Mesendoderm (in vitro differentiated cells): ENCODE measurements at regions not wholly inside any gene's neighbourhood (a gene's known extent, or its start where the extent isn't known, plus 50 kb on each side); places are given as distances from the start of the nearest gene placed in this dataset.
"Not testable (repeated sequence)": the region's sequence is repeated elsewhere in the genome, so short reads cannot be mapped to it uniquely, and the experiment has no call there.

ENCODE experiments used
- DNase-seq: peaks from one replicate; pipeline ENCODE4 v3.0.0; 2013
- H2AK5ac ChIP-seq: 2 replicates; pipeline ENCODE4 v1.6.1; 2013; ENCODE audit warnings: low read length, inconsistent platforms
- H2BK120ac ChIP-seq: 2 replicates; pipeline ENCODE4 v1.6.1; 2013; ENCODE audit warnings: low read depth, mild to moderate bottlenecking, low read length, moderate library complexity, mixed read lengths
- H2BK15ac ChIP-seq: replicated peaks from 2 replicates; pipeline ENCODE4 v1.6.1; 2013; ENCODE audit warnings: low read depth, mild to moderate bottlenecking, moderate library complexity
- H2BK5ac ChIP-seq: 2 replicates; pipeline ENCODE4 v1.6.1; 2013; ENCODE audit warnings: low read length, inconsistent platforms
- H3K18ac ChIP-seq: 2 replicates; pipeline ENCODE4 v1.6.1; 2013; ENCODE audit warnings: mild to moderate bottlenecking, low read length, mixed read lengths
- H3K23ac ChIP-seq: one replicate; pipeline ENCODE4 v1.6.1; 2013; ENCODE audit warnings: low read length
- H3K27ac ChIP-seq: 2 replicates; pipeline ENCODE4 v1.5.1; 2013; ENCODE audit warnings: low read depth, mild to moderate bottlenecking, inconsistent platforms, low read length, moderate library complexity
- H3K27me3 ChIP-seq: 2 replicates; pipeline ENCODE4 v1.6.1; 2013; ENCODE audit warnings: low read length, control low read depth, mild to moderate bottlenecking, inconsistent platforms; ENCODE audit not compliant: insufficient read depth, poor library complexity
- H3K36me3 ChIP-seq: 2 replicates; pipeline ENCODE4 v1.6.1; 2013; ENCODE audit warnings: low read length, inconsistent platforms; ENCODE audit not compliant: control insufficient read depth, insufficient read depth
- H3K4ac ChIP-seq: one replicate; pipeline ENCODE4 v1.6.1; 2013; ENCODE audit warnings: low read depth, mild to moderate bottlenecking, low read length, moderate library complexity
- H3K4me1 ChIP-seq: 2 replicates; pipeline ENCODE4 v1.6.1; 2013; ENCODE audit warnings: low read depth, low read length, inconsistent platforms; ENCODE audit not compliant: control insufficient read depth
- H3K4me2 ChIP-seq: 2 replicates; pipeline ENCODE4 v1.6.1; 2013; ENCODE audit warnings: low read length
- H3K4me3 ChIP-seq: 2 replicates; pipeline ENCODE4 v1.5.1; 2013; ENCODE audit warnings: mild to moderate bottlenecking, low read length
- H3K56ac ChIP-seq: one replicate; pipeline ENCODE4 v1.6.1; 2013; ENCODE audit warnings: low read length
- H3K79me1 ChIP-seq: 2 replicates; pipeline ENCODE4 v1.6.1; 2013; ENCODE audit warnings: low read length, inconsistent platforms
- H3K79me2 ChIP-seq: 2 replicates; pipeline ENCODE4 v1.6.1; 2013; ENCODE audit warnings: mild to moderate bottlenecking, low read length; ENCODE audit not compliant: control insufficient read depth, insufficient read depth
- H3K9ac ChIP-seq: 2 replicates; pipeline ENCODE4 v1.6.1; 2013; ENCODE audit warnings: low read length, inconsistent platforms
- H4K5ac ChIP-seq: one replicate; pipeline ENCODE4 v1.6.1; 2013; ENCODE audit warnings: low read length
- H4K8ac ChIP-seq: one replicate; pipeline ENCODE4 v1.6.1; 2013; ENCODE audit warnings: low read depth, mild to moderate bottlenecking, control low read depth, low read length, moderate library complexity
- WGBS: extraction: QIAGEN DNeasy Blood & Tissue Kit; methylation state at CpG from one replicate; pipeline ENCODE4 v1.1.7; 2013; ENCODE audit warnings: low lambda C conversion rate, missing lambda C conversion rate; ENCODE audit not compliant: insufficient coverage; ENCODE audit errors: extremely low coverage; 5-methylcytosine and 5-hydroxymethylcytosine counted together

GRCh38 chr6:12485226-12485764 lies 195.1 kb downstream of the EDN1 start:
- no peaks in the 10 kb centered on the region for H3K4me1 ChIP-seq
- H3K27me3 ChIP-seq, result no peaks in the 10 kb centered on the region
- no peaks in the 10 kb centered on the region for H3K79me2 ChIP-seq
- H3K4me2 ChIP-seq, result no peak overlapping the region
- H3K36me3 ChIP-seq, result no peaks in the 10 kb centered on the region
- H4K8ac ChIP-seq, result no peak overlapping the region
- H3K27ac ChIP-seq, result no peak overlapping the region
- H3K9ac ChIP-seq, result no peak overlapping the region
- H3K18ac ChIP-seq, result no peak overlapping the region
- WGBS, result no CpG with 5 or more reads among the region's 8 CpGs
- H3K56ac ChIP-seq, result no peak overlapping the region
- no peaks in the 10 kb centered on the region for H3K79me1 ChIP-seq
- DNase-seq, result no peak
- no peak overlapping the region for H4K5ac ChIP-seq
- H2AK5ac ChIP-seq, result no peak overlapping the region
- no peak overlapping the region for H2BK120ac ChIP-seq
- no peak overlapping the region for H3K4ac ChIP-seq
- no peak overlapping the region for H3K4me3 ChIP-seq
- H2BK15ac ChIP-seq, result no peak overlapping the region
- H2BK5ac ChIP-seq, result no peak overlapping the region
- H3K23ac ChIP-seq, result no peak overlapping the region

- H3K4me1 ChIP-seq, result no peaks in the 10 kb centered on the region
- no peak overlapping the region for H4K8ac ChIP-seq
- no peaks in the 10 kb centered on the region for H3K27me3 ChIP-seq
- H2BK5ac ChIP-seq, result no peak overlapping the region
- no peak overlapping the region for H2AK5ac ChIP-seq
- H3K36me3 ChIP-seq, result no peaks in the 10 kb centered on the region
- H3K4me3 ChIP-seq, result no peak overlapping the region
- no peak overlapping the region for H3K4ac ChIP-seq
- no peak overlapping the region for H3K27ac ChIP-seq
- H4K5ac ChIP-seq, result no peak overlapping the region
- no peak overlapping the region for H3K56ac ChIP-seq
- H3K79me2 ChIP-seq, result no peaks in the 10 kb centered on the region
- no peak overlapping the region for H3K23ac ChIP-seq
- no peak overlapping the region for H2BK120ac ChIP-seq
- H3K18ac ChIP-seq, result no peak overlapping the region
- DNase-seq, result no peak
- no peak overlapping the region for H2BK15ac ChIP-seq
- H3K4me2 ChIP-seq, result no peak overlapping the region
- no peak overlapping the region for H3K9ac ChIP-seq
- no peaks in the 10 kb centered on the region for H3K79me1 ChIP-seq
- WGBS, result no CpG with 5 or more reads among the region's 3 CpGs
Measured at GRCh38 chr6:12485837-12486236, 195.7 kb downstream of the EDN1 start.

DNA sequence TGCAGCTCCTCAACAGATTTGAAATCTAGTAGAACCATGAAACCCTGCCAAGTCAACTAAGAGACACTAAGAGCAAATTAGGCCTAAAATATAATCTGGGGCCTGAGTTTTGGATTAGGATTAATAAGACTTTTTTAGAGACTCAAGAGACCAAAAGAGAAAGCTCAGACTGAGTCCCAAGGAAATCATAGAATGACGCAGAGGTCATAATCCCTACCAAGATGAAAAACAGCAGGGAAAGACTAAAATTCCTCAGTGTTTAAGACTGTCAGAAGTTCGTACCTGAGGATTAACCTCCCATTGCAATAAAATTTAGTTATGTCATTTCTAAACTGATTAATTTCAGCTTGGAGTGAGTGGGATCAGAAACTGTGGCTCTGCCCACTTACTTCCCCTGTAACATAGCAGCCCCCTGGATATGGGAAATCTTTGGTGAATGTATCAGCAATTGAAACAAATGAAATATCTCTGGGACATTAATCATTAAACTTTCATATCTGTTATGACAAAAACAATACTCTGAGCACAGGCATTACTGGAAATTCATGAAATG lies 200.3 kb downstream of the EDN1 start:
- Histone ChIP-seq H2AK5ac (no peak overlapping the region), H3K36me3 (no peaks in the 10 kb centered on the region), H3K23ac (no peak overlapping the region), H3K4me2 (no peak overlapping the region), H2BK5ac (no peak overlapping the region), H3K79me2 (no peaks in the 10 kb centered on the region), H3K79me1 (no peaks in the 10 kb centered on the region), H4K8ac (no peak overlapping the region), H4K5ac (no peak overlapping the region), H3K56ac (no peak overlapping the region), H2BK15ac (no peak overlapping the region), H3K9ac (no peak overlapping the region), H3K18ac (no peak overlapping the region), H3K4me3 (no peak overlapping the region), H3K4ac (no peak overlapping the region), H3K27ac (no peak overlapping the region), H3K27me3 (no peaks in the 10 kb centered on the region), H3K4me1 (no peaks in the 10 kb centered on the region), H2BK120ac (no peak overlapping the region)
- no peak for DNase-seq
- WGBS, result no CpG with 5 or more reads among the region's 2 CpGs

DNA sequence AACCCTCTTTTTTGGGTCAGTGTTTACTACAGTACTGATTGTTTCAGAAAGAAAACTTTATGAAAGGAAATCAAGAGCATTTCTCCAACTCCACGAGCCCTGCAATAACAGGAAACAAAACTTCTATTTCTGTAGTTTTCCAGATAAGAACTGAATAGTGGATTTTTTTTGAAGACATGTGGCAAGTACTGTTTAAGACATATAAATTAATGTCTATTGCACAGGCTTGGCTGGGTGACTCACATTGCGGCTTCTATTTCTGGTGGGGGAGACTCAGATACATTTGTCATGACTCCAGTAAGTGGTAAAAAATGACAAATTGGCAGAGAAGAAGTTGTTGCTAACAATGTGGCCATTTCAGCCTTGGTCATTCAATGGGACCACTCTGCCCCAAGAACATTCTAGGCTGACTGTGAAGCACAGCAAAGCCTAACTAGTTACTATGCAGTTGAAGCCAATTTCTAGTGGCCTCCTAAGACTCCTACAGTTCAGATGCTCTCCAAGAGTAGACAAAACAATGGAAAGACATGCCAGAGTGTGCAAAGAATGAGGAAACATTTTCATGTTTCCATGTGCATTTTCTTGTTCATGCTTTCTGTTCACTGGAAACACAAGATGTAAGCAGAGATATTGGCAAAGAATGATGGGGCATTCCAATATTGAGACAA lies 200.9 kb downstream of the EDN1 start:
- DNase-seq, result no peak
- Histone ChIP-seq H3K27ac (no peak overlapping the region), H3K4me3 (no peak overlapping the region)

GRCh38 chr6:12492929-12493328 lies 202.8 kb downstream of the EDN1 start:
- H3K27me3 ChIP-seq, H3K27ac ChIP-seq, DNase-seq, H3K23ac ChIP-seq, H3K79me1 ChIP-seq, H3K36me3 ChIP-seq, H3K56ac ChIP-seq, H2AK5ac ChIP-seq, H3K4ac ChIP-seq, H4K5ac ChIP-seq, H3K18ac ChIP-seq, H3K79me2 ChIP-seq, H3K9ac ChIP-seq, H3K4me3 ChIP-seq, H3K4me1 ChIP-seq, H2BK120ac ChIP-seq, H2BK5ac ChIP-seq, H4K8ac ChIP-seq, H3K4me2 ChIP-seq, H2BK15ac ChIP-seq: not testable (repeated sequence)
- WGBS, result no CpG with 5 or more reads among the region's 4 CpGs

More for the DNA sequence above, 200.9 kb downstream of the EDN1 start:
- no peak overlapping the region for H2BK120ac ChIP-seq
- H3K4ac ChIP-seq, result no peak overlapping the region
- no peak overlapping the region for H3K4me2 ChIP-seq
- no peak overlapping the region for H4K8ac ChIP-seq
- no peak overlapping the region for H4K5ac ChIP-seq
- H3K9ac ChIP-seq, result no peak overlapping the region
- no peak overlapping the region for H3K56ac ChIP-seq
- no peak overlapping the region for H2BK5ac ChIP-seq
- H3K79me1 ChIP-seq, result no peaks in the 10 kb centered on the region
- H3K23ac ChIP-seq, result no peak overlapping the region
- no peak overlapping the region for H3K18ac ChIP-seq
- H2BK15ac ChIP-seq, result no peak overlapping the region
- no peaks in the 10 kb centered on the region for H3K36me3 ChIP-seq
- WGBS, result no CpG with 5 or more reads among the region's 2 CpGs
- no peaks in the 10 kb centered on the region for H3K27me3 ChIP-seq
- no peaks in the 10 kb centered on the region for H3K4me1 ChIP-seq
- H2AK5ac ChIP-seq, result no peak overlapping the region
- no peaks in the 10 kb centered on the region for H3K79me2 ChIP-seq
